Embryonic facial prominence (tissue), 1 donor: ENCODE measurements at regions not wholly inside any gene's neighbourhood (a gene's known extent, or its start where the extent isn't known, plus 50 kb on each side); places are given as distances from the start of the nearest gene placed in this dataset.
"Not testable (repeated sequence)": the region's sequence is repeated elsewhere in the genome, so short reads cannot be mapped to it uniquely, and the experiment has no call there.

Experiments
- DNase-seq: peaks from one replicate; pipeline ENCODE4 v3.0.0-alpha.2; 2016; ENCODE audit errors: extremely low spot score

GRCh38 chr10:121373411-121373810 is 224.8 kb downstream of the FGFR2 start:
- DNase-seq, result no peak

- no peak for DNase-seq
Measured at GRCh38 chr10:121374121-121374520, 224.1 kb downstream of the FGFR2 start.

- DNase-seq, result no peak
Measured at GRCh38 chr10:121375172-121375571, 223.1 kb downstream of the FGFR2 start.

- no peak for DNase-seq
Measured at GRCh38 chr10:121378251-121378801, 219.9 kb downstream of the FGFR2 start.

GRCh38 chr10:121379013-121379412 is 219.2 kb downstream of the FGFR2 start:
- no peak for DNase-seq

- DNase-seq, result no peak
Measured at GRCh38 chr10:121380211-121380610, 218.0 kb downstream of the FGFR2 start.

GRCh38 chr10:121382029-121382520 is 216.2 kb downstream of the FGFR2 start:
- not testable (repeated sequence) for DNase-seq

GRCh38 chr10:121385136-121385535 is 213.1 kb downstream of the FGFR2 start:
- DNase-seq, result no peak

- no peak for DNase-seq
Measured at GRCh38 chr10:121392657-121393056, 205.6 kb downstream of the FGFR2 start.

- no peak for DNase-seq
Measured at GRCh38 chr10:121393522-121393921, 204.7 kb downstream of the FGFR2 start.

GRCh38 chr10:121400507-121400906 is 197.7 kb downstream of the FGFR2 start:
- not testable (repeated sequence) for DNase-seq

- DNase-seq, result no peak
Measured at GRCh38 chr10:121403527-121403926, 194.7 kb downstream of the FGFR2 start.

GRCh38 chr10:121404611-121405010 is 193.6 kb downstream of the FGFR2 start:
- DNase-seq, result no peak

GRCh38 chr10:121405096-121405495 is 193.1 kb downstream of the FGFR2 start:
- DNase-seq, result no peak

GRCh38 chr10:121405549-121405948 is 192.7 kb downstream of the FGFR2 start:
- no peak for DNase-seq

GRCh38 chr10:121405953-121406352 is 192.3 kb downstream of the FGFR2 start:
- DNase-seq, result no peak

GRCh38 chr10:121406823-121407545 is 191.3 kb downstream of the FGFR2 start:
- no peak for DNase-seq

- DNase-seq, result no peak
Measured at GRCh38 chr10:121409466-121410104, 188.7 kb downstream of the FGFR2 start.

- DNase-seq, result no peak
Measured at GRCh38 chr10:121411004-121411403, 187.2 kb downstream of the FGFR2 start.

- DNase-seq, result no peak
Measured at GRCh38 chr10:121413951-121414350, 184.3 kb downstream of the FGFR2 start.

GRCh38 chr10:121414366-121415062 is 183.7 kb downstream of the FGFR2 start:
- no peak for DNase-seq

GRCh38 chr10:121415063-121415399 is 183.2 kb downstream of the FGFR2 start:
- DNase-seq, result no peak
